Cardiac septum (tissue), 1 donor: ENCODE measurements at regions not wholly inside any gene's neighbourhood (a gene's known extent, or its start where the extent isn't known, plus 50 kb on each side); places are given as distances from the start of the nearest gene placed in this dataset.
"Not testable (repeated sequence)": the region's sequence is repeated elsewhere in the genome, so short reads cannot be mapped to it uniquely, and the experiment has no call there.

Experiments used
- DNase-seq: peaks from one replicate; pipeline ENCODE4 v3.0.0-alpha.2; 2020; ENCODE audit warnings: low spot score
- intact Hi-C: fragments of 100-400 bp; cut with DNase I; formaldehyde crosslinking; loops from one replicate; pipeline ENCODE4 v1.14.0; 2022
- donor health status: DM: no; HTN: no; CAD: no.

DNA sequence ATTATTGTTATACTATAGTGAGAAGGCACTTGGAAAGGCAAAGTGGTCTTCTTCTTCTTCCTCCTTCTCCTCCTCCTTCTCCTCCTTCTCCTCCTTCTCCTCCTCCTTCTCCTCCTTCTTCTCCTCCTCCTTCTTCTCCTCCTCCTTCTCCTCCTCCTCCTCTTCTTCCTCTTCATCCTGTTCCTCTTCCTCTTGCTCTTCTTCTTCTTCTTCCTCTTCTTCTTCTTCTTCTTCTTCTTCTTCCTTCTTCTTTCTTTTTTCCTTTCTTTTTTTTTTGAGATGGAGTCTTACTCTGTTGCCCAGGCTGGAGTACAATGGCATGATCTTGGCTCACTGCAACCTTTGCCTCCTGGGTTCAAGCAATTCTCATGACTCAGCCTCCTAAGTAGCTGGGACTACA is 225.4 kb downstream of the TTC6 start:
- DNase-seq, intact Hi-C loops: not testable (repeated sequence)

DNA sequence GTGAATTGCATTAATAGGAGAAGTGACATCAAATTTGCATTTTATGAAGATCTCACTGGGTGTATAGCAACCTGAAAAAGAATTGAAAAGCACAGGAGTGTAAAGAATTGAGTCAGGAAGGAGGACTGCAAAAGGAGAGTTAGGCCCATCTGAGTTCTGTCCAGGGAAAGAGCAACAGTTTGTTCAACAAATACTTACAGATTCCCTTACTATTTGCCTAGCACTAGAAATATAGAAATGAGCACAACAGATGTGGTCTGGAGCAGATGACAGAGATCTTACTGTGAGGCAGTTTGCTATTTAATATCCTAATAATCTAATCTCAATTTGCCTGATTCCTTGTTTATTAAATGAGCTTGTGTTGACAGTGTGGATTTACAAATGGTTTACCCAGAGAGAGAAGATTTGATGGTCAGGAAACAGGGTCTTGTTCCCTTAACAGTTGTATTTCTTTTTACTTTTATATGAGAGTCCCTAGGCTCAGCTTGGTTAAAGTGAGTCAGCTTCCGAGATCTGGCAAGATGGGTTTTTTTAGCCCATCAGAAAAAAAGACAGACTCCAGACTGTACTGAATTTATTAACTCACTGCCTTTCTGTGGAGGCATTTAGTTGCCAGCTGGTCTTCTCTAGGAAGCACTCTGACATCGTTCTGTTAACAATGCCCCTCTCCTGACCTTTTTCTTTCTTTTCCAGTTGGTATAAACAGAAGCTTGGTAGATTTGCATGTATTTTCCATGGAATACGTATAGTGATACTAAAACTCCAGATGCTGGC is 229.7 kb downstream of the TTC6 start:
- DNase-seq, result no peak
- intact Hi-C loops, result no loop called here

DNA sequence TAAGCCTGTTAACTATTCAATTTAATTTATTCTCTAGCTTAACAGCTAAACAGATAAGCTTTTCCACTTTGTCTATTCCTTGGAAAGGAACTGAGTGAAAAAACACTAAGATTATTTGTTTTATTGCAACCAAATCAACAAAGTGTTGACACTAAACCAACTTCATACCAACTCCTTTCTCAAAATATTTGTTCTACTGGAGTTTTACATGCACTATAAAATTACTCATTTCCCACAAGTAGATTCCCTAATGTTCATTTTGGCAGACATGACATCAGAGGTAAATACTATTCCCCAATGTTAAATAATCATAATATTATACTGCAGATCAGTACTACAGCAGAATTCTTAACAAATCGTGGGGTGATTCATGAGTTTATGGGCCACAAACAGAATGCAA is 231.4 kb downstream of the TTC6 start:
- intact Hi-C loops, result no loop called here

DNA sequence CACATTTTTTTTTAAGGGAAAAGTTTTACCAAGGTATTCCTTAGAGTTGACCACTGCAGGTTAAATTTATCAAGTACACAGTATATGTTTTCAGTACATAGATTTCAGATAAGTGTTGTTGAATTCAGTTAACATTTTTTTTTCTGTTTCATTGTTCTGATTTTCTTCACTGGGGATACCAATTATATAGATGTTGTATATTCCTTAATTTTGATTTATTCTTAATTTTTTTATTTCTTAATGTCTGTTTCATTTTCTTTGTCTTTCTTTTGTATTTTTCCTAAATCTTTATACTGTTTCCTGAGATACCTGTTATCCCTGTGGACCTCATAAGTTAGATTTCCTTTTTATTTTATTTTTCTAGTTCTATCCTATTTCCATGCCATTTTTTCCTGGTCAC is 234.8 kb downstream of the TTC6 start:
- intact Hi-C loops, result no loop called here

More for the DNA sequence above, 231.4 kb downstream of the TTC6 start:
- DNase-seq, result no peak

DNA sequence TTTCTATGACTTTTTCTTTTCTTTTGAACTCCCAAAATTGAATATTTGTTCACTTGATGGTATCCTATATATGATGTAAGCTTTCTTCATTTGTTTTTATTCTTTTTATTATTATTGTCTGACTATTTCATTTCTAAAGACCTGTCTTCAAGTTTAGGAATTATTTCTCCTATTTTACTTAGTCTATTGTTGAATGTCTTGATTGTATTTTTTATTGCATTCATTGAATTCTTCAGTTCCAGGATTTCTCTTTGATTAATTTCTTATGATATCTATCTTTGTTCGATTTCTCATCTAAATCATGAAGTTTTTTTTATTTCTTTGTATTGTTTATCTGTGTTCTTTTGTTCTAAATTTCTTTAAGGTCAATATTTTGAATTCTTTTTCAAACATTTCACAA is 238.8 kb downstream of the TTC6 start:
- intact Hi-C loops, result no loop called here
- no peak for DNase-seq

More for the DNA sequence above, 234.8 kb downstream of the TTC6 start:
- DNase-seq, result no peak

DNA sequence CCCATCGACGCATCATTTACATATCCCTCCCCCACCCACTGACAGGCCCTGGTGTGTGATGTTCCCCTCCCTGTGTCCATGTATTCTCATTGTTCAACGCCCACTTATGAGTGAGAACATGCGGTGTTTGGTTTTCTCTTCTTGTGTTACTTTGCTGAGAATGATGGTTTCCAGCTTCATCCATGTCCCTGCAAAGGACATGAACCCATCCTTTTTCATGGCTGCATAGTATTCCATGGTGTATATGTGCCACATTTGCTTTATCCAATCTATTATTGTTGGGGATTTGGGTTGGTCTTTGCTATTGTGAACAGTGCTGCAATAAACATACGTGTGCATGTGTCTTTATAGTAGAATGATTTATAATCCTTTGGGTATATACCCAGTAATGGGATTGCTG is 243.3 kb downstream of the TTC6 start:
- intact Hi-C loops, DNase-seq: not testable (repeated sequence)

DNA sequence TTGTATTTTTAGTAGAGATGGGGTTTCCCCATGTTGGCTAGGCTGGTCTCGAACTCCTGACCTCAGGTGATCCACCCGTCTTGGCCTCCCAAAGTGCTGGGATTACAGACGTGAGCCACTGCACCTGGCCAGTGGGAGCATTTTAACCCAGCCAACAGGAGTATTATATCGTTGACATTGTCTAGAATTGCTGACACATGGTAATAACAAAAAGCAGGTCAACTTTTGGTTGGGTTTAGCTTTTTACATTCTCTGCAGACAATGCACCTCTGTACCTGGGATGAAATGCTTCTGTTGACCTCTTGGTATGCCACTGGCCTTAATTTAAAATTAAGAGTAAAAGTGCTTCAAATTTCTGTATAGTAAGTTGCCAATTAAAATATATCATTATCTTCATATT is 245.6 kb downstream of the TTC6 start:
- intact Hi-C loops, DNase-seq: not testable (repeated sequence)

DNA sequence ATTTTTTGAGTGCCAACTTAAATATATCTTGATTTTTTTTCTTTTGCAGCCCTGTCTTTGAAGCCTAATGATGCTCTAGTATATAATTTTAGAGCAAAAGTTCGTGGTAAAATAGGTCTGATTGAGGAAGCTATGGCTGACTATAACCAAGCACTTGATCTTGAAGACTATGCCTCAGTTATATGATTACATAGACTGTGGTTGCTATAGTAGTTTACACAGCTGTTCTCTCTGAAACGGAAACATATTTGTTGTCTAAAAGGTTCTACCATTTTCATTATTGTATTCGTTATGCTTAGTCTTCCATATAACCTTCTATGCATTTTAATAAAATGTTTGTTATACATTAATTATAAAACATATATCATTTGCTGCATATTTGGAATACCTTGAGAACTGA is 246.7 kb downstream of the TTC6 start:
- DNase-seq, result no peak
- intact Hi-C loops, result no loop called here

DNA sequence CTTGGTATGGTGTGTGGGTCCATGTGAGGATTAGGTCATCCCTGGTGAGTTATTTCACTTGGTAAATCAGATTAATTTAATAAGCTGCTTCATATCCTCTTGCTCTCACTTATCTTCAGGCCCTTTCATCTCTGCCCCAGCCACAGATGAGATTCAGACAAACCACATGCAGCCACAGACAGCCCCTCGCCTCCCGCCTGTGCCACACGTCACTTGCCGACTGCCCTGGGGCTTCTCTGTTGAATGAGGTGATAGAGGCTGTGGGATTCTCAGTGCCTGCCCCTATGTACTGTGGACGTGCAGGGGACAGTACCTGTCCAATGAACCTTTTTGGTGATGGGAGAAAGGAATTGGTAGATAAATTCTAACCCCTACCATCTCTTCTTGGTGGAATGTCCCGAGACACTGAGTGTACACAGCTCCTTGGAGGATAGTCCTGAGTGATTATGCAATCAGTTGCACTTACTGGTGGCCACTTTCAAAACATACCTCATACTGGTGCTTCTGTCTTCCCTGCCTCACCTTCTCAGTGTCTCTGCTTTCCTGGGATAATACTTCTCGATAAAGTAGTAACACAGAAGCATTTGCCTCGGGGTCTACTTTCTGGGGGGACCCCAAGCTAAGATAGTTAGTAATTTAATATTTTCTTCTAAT is 248.7 kb downstream of the TTC6 start:
- no peak for DNase-seq
- intact Hi-C loops, result no loop called here

DNA sequence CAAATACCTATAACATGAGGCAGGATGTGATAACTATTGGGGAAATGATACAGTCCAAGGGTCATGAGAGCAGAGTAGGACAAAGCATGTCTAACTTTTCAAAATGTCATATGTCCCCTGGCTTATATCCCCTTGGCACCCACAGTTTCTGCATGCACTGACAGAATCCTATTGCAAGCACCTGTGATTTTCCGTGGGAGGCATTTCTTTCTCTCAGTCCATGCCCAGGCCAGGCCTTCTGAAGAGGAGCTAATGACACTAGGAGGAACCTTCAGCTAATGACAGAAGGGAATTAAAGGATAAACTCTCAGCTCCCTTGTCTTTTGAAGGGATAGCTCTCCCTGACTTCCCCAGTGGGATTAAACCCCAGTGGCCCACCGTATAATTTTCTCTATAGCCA is 249.2 kb downstream of the TTC6 start:
- DNase-seq, result no peak
- intact Hi-C loops, result no loop called here

DNA sequence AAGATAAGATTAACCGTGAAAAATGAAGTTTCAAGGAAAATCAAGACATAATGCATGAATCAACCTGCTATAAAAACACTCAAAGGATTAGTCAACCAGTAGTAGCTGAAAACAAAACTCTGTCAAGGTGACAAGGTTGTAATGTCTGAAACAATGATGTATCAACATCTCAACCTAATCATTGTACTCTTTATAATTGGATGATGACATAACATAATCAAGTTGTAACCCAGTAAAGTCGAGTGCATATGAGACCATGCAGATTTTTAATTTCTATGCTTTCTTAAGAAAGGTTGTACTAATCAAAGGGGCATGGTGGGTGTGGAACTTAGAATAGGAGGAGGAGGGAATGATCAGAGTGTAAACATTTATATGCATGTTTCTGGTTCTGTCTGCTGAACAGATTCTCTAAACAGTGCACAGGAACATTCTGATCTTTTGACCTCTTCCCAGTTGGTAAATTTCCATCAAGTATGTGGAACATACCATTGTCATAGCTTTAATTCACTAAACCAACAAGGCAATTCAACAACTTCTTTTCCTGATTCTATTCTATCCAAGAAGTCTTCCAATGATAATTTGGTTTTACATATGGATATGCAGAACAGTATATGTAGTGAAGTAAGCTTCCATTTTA is 253.7 kb downstream of the TTC6 start:
- DNase-seq, result no peak
- intact Hi-C loops, result no loop called here

DNA sequence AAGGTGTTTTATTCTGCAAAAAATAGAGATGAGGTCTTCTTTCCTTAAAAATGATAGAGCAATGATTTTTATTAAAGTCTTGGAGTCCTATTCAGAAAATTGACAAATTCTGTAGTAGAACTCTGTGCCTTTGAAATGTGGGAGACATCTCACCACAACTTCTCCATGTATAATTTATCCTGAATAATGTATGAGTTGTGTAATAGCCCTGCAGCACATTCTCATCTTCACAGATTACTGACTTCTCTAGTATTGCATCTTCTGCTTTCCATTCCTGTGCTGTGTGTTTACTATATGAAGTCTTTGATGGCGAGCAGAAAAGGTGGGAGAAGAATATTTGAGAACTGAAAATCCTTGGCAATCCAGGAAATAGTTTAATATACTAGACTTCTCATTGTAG is 255.6 kb downstream of the TTC6 start:
- intact Hi-C loops, result no loop called here
- no peak for DNase-seq

DNA sequence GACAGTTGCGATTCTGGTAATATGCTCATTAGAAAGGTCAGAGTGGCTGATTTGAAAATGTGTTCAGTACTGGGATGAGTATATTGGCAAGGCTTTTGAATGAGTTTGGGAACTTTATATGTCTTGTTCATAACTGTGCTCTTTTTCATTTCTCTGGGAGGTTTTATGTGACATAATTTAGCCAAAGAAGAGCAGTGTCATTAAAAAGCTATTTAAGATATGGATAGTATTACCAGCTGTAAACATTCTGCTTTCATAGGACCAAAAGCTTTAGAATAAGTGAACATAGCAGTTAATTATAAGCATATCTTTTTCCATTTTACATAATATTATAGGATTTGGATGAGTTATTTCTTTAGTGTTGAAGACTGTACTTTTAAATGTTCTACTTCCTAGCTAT is 260.4 kb downstream of the TTC6 start:
- intact Hi-C loops, result no loop called here
- DNase-seq, result no peak

DNA sequence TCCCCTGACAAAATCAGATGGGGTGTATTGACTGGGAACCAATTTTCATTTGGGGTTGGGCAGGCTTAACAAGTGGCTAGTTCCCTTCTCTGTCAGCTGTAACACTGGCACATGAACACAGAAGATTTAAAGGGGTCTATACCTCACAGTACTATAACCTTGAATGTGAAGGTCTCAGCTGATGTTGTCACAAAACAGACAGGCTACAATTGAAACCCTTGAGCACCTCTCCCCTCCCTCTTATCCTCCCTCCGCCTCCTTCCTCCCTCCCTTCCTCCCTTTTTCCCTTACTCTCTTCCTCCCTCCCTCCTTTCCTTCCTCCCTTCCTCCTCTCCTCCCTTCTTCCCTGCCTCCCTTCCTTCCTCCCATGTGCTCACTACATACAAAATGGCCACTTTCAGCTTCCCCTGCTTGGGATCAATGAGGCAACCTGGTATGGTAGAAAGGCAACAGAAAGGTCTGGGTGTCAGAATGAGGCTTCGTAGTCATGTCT is 262.4 kb downstream of the TTC6 start:
- DNase-seq, result no peak

DNA sequence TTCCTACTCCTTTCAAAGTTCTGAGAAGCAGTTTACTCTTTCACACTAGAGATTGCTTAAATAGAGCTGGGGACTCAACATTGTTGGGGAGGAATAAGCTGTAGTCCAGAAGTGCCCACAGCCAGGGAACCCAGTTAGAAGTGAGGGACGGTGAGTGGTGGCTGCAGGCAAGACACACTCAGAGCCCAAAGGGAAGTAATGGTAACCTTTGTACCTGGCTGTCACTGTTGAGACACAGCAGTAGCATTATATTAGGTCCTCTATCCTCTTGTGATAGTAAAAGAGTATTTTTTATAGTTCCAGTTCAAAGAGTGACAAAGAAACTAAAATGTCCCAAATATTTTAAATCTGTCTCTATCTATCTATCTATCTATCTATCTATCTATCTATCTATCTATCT is 263.3 kb downstream of the TTC6 start:
- DNase-seq, result no peak
- intact Hi-C loops, result no loop called here

More for the DNA sequence above, 262.4 kb downstream of the TTC6 start:
- intact Hi-C loops, result no loop called here

DNA sequence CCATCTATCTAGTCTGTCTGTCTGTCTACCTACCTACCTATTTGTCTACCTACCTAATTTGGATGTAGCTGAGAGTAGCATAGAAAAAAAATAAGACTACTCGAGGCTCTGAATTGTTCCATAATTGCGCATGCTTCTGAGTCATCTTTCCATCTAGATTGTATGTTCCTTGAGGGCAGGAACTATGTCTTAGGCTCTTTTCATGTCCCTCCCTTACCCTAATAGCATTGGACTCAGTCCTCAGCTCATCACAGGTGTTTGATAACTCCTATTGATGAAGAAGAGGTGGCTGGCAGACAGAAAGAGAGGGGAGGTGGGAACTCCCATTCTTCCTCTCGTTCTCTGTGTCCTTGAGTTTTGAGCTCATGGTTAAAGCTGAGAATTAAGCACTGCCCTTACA is 263.7 kb downstream of the TTC6 start:
- intact Hi-C loops, result no loop called here
- DNase-seq, result no peak

DNA sequence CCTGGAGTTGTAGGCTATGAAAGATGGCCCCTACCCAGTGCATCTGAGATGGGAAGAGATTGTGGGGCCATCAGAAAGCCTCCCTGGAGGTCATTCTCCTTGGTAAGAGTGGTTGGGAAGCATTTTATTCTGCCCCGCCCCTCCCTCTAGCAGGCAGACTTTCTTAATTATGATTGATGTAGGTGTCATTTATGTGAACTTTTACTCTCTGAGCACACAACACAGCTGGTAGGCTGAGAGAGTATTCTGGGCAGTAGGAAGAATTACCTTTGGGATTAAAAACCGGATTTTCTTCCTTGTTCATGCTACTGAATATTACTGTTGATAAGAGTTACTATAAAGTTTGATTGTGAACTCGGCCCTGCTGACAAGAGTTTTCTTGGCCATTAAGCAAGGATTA is 266.8 kb downstream of the TTC6 start:
- no peak for DNase-seq
- intact Hi-C loops, result no loop called here

DNA sequence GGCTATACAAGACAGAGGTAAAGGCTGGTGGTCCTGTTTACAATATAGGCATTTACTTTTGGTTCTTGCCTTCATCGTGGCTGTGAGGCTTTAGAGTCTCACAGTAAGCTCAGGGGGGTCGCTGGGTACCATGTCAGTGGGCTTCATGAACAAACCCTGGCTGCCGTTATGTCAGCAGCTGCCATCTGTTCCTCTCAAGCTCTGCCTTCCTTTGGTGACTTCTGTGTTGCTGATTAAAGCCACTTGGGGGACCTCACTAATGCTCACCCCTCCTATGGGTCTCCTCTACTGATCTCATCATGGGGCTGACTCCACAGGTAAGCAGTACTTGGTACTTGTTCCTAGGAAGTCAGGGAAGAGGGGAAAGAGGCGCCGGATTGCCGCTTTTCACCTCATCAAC is 268.7 kb downstream of the TTC6 start:
- intact Hi-C loops, result no loop called here
- DNase-seq, result no peak

DNA sequence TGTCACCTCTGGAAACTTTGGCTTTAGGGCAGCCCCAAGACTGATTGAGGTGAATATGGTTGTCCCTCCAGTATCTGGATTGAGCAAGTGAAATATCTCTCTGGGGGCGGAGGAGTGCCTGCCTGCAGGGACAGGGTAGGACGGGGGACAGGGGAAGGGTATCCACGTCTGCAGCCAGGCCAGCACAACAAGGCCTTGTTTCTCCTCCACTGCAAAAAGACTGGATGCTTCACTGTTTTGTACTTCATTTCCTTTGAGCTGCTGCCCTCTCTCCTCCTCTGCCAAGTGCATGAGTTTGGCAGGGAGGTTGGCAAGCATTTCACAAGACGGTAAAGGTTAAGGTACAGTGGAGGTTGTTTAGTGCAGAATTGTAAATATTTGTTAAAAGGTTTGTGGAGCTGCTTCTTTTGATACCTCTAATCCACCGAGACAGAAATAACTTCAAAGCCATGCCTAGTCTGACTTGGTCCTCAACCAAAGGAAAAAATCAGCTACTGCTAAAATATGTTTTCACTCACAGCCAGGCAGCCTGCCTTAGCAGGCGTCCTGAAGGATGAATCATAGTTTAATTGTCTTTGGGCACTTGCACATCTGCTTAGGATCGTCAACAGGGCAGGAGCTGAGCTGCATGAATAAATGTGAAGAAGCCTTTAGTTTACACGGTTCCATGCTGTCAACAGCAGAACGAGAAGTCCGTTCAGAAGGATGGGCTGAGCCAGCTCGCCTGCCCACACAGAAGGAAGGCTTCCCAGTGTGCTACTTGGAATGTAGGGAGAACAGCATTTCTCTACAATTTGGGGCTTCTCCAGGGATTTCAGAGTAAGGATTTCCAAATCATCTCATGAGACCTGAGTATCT is 269.7 kb downstream of the TTC6 start:
- DNase-seq, result no peak
- intact Hi-C loops, result no loop called here
